ENCODE measurements at regions not wholly inside any gene's neighbourhood (a gene's known extent, or its start where the extent isn't known, plus 50 kb on each side); places are given as distances from the start of the nearest gene placed in this dataset.

GRCh38 chr11:111115890-111116289 lies 129.6 kb upstream of the POU2AF2 start:
- H3K27me3 Mint-ChIP-seq, result no peaks in the 10 kb centered on the region
- no peak overlapping the region for H3K27ac Mint-ChIP-seq
- DNase-seq (ENCODE audit: extremely low spot score, unreplicated experiment), result no peak
- H3K4me3 Mint-ChIP-seq, result no peak overlapping the region
- H3K9me3 Mint-ChIP-seq, result no peaks in the 10 kb centered on the region
- H3K36me3 Mint-ChIP-seq, result no peaks in the 10 kb centered on the region
- TF ChIP-seq, protein P1, sequence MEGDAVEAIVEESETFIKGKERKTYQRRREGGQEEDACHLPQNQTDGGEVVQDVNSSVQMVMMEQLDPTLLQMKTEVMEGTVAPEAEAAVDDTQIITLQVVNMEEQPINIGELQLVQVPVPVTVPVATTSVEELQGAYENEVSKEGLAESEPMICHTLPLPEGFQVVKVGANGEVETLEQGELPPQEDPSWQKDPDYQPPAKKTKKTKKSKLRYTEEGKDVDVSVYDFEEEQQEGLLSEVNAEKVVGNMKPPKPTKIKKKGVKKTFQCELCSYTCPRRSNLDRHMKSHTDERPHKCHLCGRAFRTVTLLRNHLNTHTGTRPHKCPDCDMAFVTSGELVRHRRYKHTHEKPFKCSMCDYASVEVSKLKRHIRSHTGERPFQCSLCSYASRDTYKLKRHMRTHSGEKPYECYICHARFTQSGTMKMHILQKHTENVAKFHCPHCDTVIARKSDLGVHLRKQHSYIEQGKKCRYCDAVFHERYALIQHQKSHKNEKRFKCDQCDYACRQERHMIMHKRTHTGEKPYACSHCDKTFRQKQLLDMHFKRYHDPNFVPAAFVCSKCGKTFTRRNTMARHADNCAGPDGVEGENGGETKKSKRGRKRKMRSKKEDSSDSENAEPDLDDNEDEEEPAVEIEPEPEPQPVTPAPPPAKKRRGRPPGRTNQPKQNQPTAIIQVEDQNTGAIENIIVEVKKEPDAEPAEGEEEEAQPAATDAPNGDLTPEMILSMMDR (conservative IDR thresholded peaks at IDR 0.05), result no peak
- H3K4me1 Mint-ChIP-seq (ENCODE audit: unreplicated experiment), result no peaks in the 10 kb centered on the region

DNA sequence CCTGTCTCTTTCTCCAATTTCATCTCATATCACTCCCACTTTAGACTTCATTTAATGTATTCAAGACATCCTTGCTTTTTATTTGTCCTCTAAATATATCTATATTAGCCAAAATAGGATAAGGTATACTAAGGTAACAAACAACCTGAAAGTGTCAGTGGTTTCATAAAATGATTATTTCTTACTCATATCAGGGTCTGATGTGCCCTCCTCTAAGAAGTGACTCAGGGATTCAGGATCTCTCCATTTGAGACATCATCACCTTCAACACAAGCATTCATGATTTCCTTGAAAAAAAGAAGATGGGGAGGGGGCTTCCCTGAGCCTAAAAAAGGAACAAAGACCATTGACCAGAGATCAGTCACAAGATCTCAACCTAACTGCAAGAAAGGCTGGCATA lies 131.4 kb upstream of the POU2AF2 start:
- H3K27ac Mint-ChIP-seq, result no peak overlapping the region
- DNase-seq (ENCODE audit: extremely low spot score, unreplicated experiment), result no peak
- no peak overlapping the region for H3K4me3 Mint-ChIP-seq

DNA sequence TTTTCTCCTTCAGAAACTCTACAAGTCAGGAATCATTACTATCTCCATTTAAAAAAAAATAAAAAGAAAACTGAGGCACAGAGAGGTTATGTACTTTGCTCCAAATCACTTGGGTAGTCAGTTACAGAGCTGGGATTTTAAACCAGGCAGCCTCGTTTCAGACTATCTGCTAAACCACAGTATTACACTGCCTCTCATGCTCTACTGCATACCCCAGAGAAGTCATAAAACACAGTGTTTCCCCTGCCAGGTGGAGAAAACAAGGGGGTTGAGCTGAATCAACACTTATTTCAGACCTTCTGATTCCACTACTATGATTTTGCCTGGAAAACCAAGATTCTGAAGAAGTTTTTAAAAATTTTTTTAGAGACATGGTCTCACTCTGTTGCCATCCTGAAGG lies 132.9 kb upstream of the POU2AF2 start:
- Mint-ChIP-seq H3K27me3 (no peaks in the 10 kb centered on the region), H3K4me3 (no peak overlapping the region), H3K36me3 (no peaks in the 10 kb centered on the region), H3K4me1 (ENCODE audit: unreplicated experiment) (no peaks in the 10 kb centered on the region), H3K9me3 (no peaks in the 10 kb centered on the region), H3K27ac (no peak overlapping the region)
- TF ChIP-seq, protein P1 (conservative IDR thresholded peaks at IDR 0.05), result no peak
- no peak for DNase-seq (ENCODE audit: extremely low spot score, unreplicated experiment)

More for the DNA sequence above, 131.4 kb upstream of the POU2AF2 start:
- Mint-ChIP-seq H3K36me3 (no peaks in the 10 kb centered on the region), H3K9me3 (no peaks in the 10 kb centered on the region), H3K27me3 (no peaks in the 10 kb centered on the region), H3K4me1 (ENCODE audit: unreplicated experiment) (no peaks in the 10 kb centered on the region)
- TF ChIP-seq, protein P1 (conservative IDR thresholded peaks at IDR 0.05), result no peak

GRCh38 chr11:111107501-111107900 lies 138.0 kb upstream of the POU2AF2 start:
- TF ChIP-seq, protein P1 (conservative IDR thresholded peaks at IDR 0.05), result no peak
- H3K4me1 Mint-ChIP-seq (ENCODE audit: unreplicated experiment), result no peaks in the 10 kb centered on the region
- no peak for DNase-seq (ENCODE audit: extremely low spot score, unreplicated experiment)
- no peak overlapping the region for H3K4me3 Mint-ChIP-seq
- no peaks in the 10 kb centered on the region for H3K36me3 Mint-ChIP-seq
- peaks cover 3% of the 10 kb centered on the region for H3K27me3 Mint-ChIP-seq
- no peak overlapping the region for H3K27ac Mint-ChIP-seq
- no peaks in the 10 kb centered on the region for H3K9me3 Mint-ChIP-seq

GRCh38 chr11:111106641-111107040 lies 138.9 kb upstream of the POU2AF2 start:
- Mint-ChIP-seq H3K36me3 (no peaks in the 10 kb centered on the region), H3K9me3 (no peaks in the 10 kb centered on the region)
- DNase-seq (ENCODE audit: extremely low spot score, unreplicated experiment), result no peak

More at GRCh38 chr11:111106641-111107040, 138.9 kb upstream of the POU2AF2 start:
- Mint-ChIP-seq H3K27ac (no peak overlapping the region), H3K4me3 (no peak overlapping the region), H3K27me3 (peaks cover 3% of the 10 kb centered on the region), H3K4me1 (ENCODE audit: unreplicated experiment) (no peaks in the 10 kb centered on the region)
- TF ChIP-seq, protein P1 (conservative IDR thresholded peaks at IDR 0.05), result no peak

All from type B pancreatic cell (in vitro differentiated cells).